Stomach (tissue), 8 donors: ENCODE measurements at regions not wholly inside any gene's neighbourhood (a gene's known extent, or its start where the extent isn't known, plus 50 kb on each side); places are given as distances from the start of the nearest gene placed in this dataset.

ENCODE experiments used
- DNase-seq, 2 donors: peaks; one replicate each; pipeline versions ENCODE4 v3.0.0 to v3.0.0-alpha.2; 2013 to 2019
- H3K27ac ChIP-seq, 5 donors: fragments of 200-600 bp in 4 of 5; sonication (generic) in 4 of 5; one replicate each; pipeline ENCODE4 v1.5.1; 2013 to 2019; ENCODE audit warnings: mild to moderate bottlenecking in 1 of 5, moderate library complexity in 1 of 5
- H3K27me3 ChIP-seq, 3 donors: fragments of 200-600 bp; sonication (generic); one replicate each; pipeline ENCODE4 v1.5.1; 2017 to 2019; ENCODE audit warnings: mixed run types in 1 of 3
- H3K36me3 ChIP-seq, 4 donors: fragments of 200-600 bp; sonication (generic); 1 replicate in 3 of 4; 2 replicates in 1 of 4; pipeline ENCODE4 v1.5.1; 2016 to 2019
- H3K4me1 ChIP-seq, 4 donors: fragments of 200-600 bp; sonication (generic); one replicate each; pipeline ENCODE4 v1.5.1; 2016 to 2019
- H3K4me3 ChIP-seq, 4 donors: fragments of 200-600 bp; sonication (generic) in 3 of 4; one replicate each; pipeline ENCODE4 v1.5.1; 2016 to 2019; ENCODE audit warnings: mild to moderate bottlenecking in 1 of 4
- H3K9me3 ChIP-seq, 4 donors: fragments of 200-600 bp; sonication (generic); one replicate each; pipeline ENCODE4 v1.5.1; 2016 to 2019
- CTCF ChIP-seq, 7 experiments: fragments of 450-650 bp in 4 of 7; fragments of 200-600 bp in 3 of 7; sonication (generic) in 3 of 7; IDR thresholded peaks; one replicate each; pipeline ENCODE4 v1.5.1; 2016 to 2019; ENCODE audit warnings: antibody characterized with exemption in 7 of 7, control low read depth in 2 of 7, mild to moderate bottlenecking in 1 of 7
- EP300 ChIP-seq: sonication (generic); formaldehyde crosslinking; IDR thresholded peaks from one replicate; pipeline ENCODE4 v1.6.1; 2017; ENCODE audit warnings: antibody characterized with exemption
- POLR2A ChIP-seq, 4 donors: fragments of 450-650 bp; IDR thresholded peaks; one replicate each; pipeline ENCODE4 v1.6.1; 2016; ENCODE audit warnings: antibody characterized with exemption in 4 of 4, control low read depth in 2 of 4, mild to moderate bottlenecking in 1 of 4, moderate library complexity in 1 of 4
- POLR2AphosphoS5 ChIP-seq, 3 donors: sonication (generic); formaldehyde crosslinking; IDR thresholded peaks; one replicate each; pipeline ENCODE4 v1.6.1; 2016; ENCODE audit warnings: antibody characterized with exemption in 3 of 3
- WGBS, 5 donors: extraction: QIAGEN DNeasy Blood & Tissue Kit in 3 of 5; methylation state at CpG; one replicate each; pipeline versions ENCODE4 v1.1.5 to v1.1.7; 2013 to 2018; 5-methylcytosine and 5-hydroxymethylcytosine counted together
- intact Hi-C: fragments of 100-400 bp; cut with DNase I; formaldehyde crosslinking; loops from one replicate; pipeline ENCODE4 v1.15.1; 2023; ENCODE audit warnings: low total_unique reads
- donor health status: healthy with polysubstance abuse.
- donor health status: Bipolar disorder and iron deficiency.
- donor health status: healthy.

GRCh38 chr5:92599217-92599810 is 981.7 kb downstream of the NR2F1-AS1 start:
- Histone ChIP-seq H3K27ac (no peak overlapping the region), H3K4me3 (no peak overlapping the region), H3K36me3 (no peaks in the 10 kb centered on the region), H3K9me3 (no peaks in the 10 kb centered on the region), H3K4me1 (peaks cover 0 to 6% (median 0%) of the 10 kb centered on the region in 4 donors), H3K27me3 (no peaks in the 10 kb centered on the region)
- 69 to 84% (median 78%) methylated on average over 1 of the region's 1 CpG for WGBS, 5 donors
- intact Hi-C loops = no loop called here
- no peak for TF ChIP-seq CTCF (IDR thresholded peaks at IDR 0.05)
- no peak for DNase-seq

- TF ChIP-seq CTCF (IDR thresholded peaks at IDR 0.05) (no peak), POLR2A (IDR thresholded peaks at IDR 0.05) (no peak), EP300 (no peak), POLR2AphosphoS5 (IDR thresholded peaks at IDR 0.05) (no peak)
Measured at GRCh38 chr5:92594031-92594430, 987.0 kb downstream of the NR2F1-AS1 start.

DNA sequence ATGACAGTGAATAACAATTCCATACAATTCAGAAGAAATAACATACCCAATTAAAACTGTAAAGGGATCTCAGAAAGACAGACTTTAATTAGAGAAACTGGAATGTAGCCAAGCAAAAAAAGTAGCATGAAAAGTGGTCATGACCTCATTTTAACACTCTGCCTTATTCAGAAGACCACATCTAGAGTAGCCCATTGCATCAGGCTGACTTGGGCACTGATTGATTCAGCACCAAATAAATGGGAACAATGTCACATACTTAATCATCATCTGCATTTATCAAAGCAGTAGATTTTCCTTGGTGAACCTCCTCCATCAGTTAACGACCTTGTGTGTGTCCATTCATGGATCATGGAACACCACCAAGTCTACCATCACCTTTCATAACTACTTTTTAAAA is 992.1 kb downstream of the NR2F1-AS1 start:
- WGBS, 5 donors = 52 to 66% (median 62%) methylated on average over 1 of the region's 1 CpG
- no peaks in the 10 kb centered on the region for H3K36me3 ChIP-seq
- intact Hi-C loops = no loop called here

More at GRCh38 chr5:92594031-92594430, 987.0 kb downstream of the NR2F1-AS1 start:
- H3K4me1 ChIP-seq = peaks cover 0 to 6% (median 0%) of the 10 kb centered on the region in 4 donors
- no peaks in the 10 kb centered on the region for H3K9me3 ChIP-seq
- H3K4me3 ChIP-seq = no peak overlapping the region
- intact Hi-C loops = no loop called here
- H3K36me3 ChIP-seq = no peaks in the 10 kb centered on the region
- no peaks in the 10 kb centered on the region for H3K27me3 ChIP-seq
- DNase-seq = no peak
- H3K27ac ChIP-seq = no peak overlapping the region

GRCh38 chr5:92581690-92582089 is 999.3 kb downstream of the NR2F1-AS1 start:
- TF ChIP-seq POLR2AphosphoS5 (IDR thresholded peaks at IDR 0.05) (no peak), CTCF (IDR thresholded peaks at IDR 0.05) (no peak), EP300 (no peak), POLR2A (IDR thresholded peaks at IDR 0.05) (no peak)

More for the DNA sequence above, 992.1 kb downstream of the NR2F1-AS1 start:
- TF ChIP-seq EP300 = no peak
- TF ChIP-seq CTCF (IDR thresholded peaks at IDR 0.05) = no peak
- TF ChIP-seq POLR2A (IDR thresholded peaks at IDR 0.05) = no peak
- no peak for TF ChIP-seq POLR2AphosphoS5 (IDR thresholded peaks at IDR 0.05)
- Histone ChIP-seq H3K9me3 (no peaks in the 10 kb centered on the region), H3K27me3 (no peaks in the 10 kb centered on the region), H3K4me3 (no peak overlapping the region), H3K4me1 (no peaks in the 10 kb centered on the region), H3K27ac (no peak overlapping the region)
- DNase-seq = no peak

More at GRCh38 chr5:92581690-92582089, 999.3 kb downstream of the NR2F1-AS1 start:
- Histone ChIP-seq H3K4me3 (no peak overlapping the region), H3K27me3 (no peaks in the 10 kb centered on the region), H3K27ac (no peak overlapping the region), H3K36me3 (no peaks in the 10 kb centered on the region), H3K9me3 (no peaks in the 10 kb centered on the region), H3K4me1 (no peaks in the 10 kb centered on the region)
- WGBS, 5 donors = 80 to 92% (median 89%) methylated on average over 3 of the region's 3 CpGs
- intact Hi-C loops = no loop called here
- no peak for DNase-seq
